ENCODE measurements at regions not wholly inside any gene's neighbourhood (a gene's known extent, or its start where the extent isn't known, plus 50 kb on each side); places are given as distances from the start of the nearest gene placed in this dataset.

DNA sequence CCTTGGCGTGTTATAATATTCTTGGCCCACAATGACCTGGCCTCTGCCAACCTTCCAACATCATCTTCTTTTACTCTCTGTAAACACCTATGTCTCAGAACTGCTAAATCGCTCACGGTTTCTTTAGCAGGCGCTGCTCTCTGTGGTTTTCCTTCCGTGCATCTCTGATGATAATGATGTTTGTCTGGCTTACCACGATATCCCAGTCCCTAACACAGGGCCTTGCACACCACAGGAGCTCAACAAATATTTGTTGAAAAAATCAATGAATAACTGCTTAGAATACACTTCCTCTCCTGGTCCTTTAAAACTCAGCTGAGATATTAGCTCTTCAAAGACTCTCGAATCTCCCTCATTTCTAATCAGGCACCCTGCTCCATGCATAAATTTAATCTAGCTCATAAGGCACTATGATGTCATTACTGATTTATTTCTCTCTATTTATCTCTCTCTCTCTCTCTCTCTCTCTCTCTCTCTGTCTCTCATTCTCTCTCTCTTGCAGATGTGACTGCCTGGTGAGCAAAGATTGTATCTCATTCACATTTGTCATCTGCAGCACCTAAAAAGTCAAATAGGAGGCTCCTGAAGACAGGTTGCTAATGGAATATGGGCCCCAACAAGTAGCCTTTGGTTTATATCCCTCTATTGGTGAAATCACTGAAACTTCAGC, 206.4 kb downstream of the NHLRC3 start:
- DNase-seq (ENCODE audit: low spot score) = no peak

DNA sequence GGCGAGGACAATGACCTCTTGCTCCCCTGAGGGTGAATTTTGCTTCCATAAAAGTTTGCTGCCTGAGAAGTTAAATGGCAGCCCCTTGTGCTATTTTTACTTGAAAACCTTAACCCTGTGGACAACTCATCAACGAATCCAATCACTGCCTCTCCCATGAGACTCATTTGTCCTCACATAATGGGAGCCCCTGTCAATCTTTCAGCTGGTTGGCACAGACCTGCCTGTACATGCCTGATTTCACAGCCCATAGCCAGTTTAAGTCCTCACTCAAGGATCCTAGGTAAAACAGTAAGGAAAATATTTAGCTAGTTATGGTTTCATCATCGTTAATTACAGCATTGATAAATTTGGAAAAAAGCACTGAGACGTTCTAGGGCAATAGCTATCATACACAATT, 207.4 kb downstream of the NHLRC3 start:
- no peak for DNase-seq (ENCODE audit: low spot score)

DNA sequence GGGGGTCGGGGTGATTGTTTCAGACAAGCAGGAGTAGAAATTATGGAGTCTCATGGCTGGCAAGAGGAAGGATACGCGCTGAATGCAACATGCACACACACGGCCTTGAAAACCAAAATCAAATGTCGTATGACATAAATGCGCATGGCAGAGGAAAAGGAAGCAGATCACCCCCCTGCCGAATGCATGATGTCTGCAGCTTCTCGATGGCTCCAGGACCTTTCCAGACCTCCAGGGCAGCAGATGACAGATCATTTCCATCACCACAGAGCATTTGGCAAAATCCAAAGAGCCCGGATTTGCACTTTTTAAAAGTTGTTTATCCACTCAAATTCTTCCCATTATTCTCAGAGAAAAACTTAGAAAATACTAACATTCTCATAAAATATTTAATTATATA, 211.7 kb downstream of the NHLRC3 start:
- no peak for DNase-seq (ENCODE audit: low spot score)

DNA sequence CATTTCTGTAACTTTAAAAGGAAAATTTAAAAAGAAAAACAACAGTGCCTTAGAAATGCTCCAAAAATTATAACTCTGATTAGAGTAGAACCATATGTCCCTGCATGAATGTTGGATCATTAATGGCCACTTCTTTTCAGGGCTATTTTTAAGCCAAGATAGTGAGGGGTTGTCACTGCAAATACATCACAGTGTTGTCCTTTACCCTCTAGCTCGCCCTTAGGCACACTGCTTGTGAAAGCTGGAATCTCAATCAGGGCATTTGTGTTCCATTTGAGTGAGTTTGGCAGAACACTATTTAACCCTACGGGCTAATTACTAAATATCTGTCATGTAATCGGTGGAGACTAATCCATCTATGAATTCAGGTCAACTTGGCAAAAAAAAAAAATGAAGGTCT, 212.2 kb downstream of the NHLRC3 start:
- DNase-seq (ENCODE audit: low spot score) = no peak

DNA sequence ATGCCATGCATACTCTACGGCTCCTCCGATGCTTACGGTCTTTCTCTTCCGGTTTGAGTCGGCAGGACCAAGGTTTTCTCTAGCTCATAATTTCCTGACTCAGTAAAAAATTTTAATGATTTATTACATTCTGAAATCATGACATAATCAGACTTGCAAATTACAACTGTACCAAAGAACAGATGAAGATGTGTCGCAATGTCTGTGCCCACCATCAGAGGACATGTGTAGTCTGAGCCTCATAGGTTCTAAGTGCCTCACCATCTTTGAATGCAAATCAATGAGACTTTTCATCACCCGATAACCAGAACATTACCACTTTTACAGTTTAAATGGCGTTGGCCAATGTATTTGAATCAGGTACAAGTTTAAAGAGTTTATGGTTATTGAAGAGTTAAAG, 213.1 kb downstream of the NHLRC3 start:
- no peak for DNase-seq (ENCODE audit: low spot score)

DNA sequence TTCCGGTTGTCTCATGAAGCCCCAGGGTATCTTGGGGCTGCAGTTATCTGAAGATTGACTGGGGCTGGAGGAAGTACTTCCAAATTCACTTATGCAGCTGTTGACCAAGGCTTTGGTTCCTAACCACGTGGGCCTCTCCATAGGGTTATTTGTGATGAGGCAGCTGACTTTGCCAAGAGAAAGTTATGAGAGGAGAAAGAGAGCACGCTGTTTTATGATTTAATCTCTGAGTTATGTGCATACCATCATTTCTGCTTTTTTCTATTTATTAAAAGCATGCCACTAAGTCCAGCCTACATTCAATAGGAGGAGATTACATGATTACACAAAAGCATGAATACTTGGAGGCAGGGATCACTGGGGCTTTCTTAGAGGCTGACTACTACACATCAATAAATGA, 215.5 kb downstream of the NHLRC3 start:
- no peak for DNase-seq (ENCODE audit: low spot score)

DNA sequence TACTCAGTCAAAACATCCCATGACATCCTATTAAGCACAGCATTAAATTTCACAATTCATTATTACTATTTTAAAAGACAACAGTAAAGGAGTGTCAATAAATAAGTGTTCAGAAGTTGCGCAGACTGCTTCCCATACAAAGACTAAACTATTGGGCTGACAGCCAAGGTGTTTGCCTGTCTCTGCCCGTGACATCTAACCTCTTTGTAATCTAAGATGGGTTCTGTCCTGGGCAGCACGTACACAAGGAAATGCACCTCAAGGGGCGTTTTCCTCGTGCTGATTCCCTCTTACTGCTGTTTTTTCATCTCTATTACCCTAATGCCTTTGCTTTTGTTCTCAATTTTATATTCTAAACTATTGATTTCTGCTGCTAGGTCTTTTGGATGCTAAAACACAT, 216.3 kb downstream of the NHLRC3 start:
- DNase-seq (ENCODE audit: low spot score) = no peak

DNA sequence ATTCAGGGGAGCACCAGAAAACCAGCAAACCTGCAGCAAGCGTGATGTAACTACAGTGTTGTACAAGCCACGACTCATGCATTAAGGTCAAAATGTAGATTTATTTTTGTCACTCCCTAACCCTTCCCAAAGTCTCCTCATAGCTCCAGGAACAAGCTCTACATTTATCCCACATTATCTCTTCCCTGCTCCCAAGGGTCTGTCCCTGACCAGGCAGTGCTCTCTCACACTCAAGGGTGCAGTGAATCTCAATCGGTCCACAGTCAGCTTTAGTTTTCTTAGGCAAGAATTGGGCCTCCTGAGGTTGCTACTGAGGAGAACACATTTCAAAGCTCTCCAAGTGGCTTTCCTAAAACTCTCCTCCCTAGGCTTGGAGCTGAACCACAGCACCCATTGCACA, 219.4 kb downstream of the NHLRC3 start:
- DNase-seq (ENCODE audit: low spot score) = no peak

DNA sequence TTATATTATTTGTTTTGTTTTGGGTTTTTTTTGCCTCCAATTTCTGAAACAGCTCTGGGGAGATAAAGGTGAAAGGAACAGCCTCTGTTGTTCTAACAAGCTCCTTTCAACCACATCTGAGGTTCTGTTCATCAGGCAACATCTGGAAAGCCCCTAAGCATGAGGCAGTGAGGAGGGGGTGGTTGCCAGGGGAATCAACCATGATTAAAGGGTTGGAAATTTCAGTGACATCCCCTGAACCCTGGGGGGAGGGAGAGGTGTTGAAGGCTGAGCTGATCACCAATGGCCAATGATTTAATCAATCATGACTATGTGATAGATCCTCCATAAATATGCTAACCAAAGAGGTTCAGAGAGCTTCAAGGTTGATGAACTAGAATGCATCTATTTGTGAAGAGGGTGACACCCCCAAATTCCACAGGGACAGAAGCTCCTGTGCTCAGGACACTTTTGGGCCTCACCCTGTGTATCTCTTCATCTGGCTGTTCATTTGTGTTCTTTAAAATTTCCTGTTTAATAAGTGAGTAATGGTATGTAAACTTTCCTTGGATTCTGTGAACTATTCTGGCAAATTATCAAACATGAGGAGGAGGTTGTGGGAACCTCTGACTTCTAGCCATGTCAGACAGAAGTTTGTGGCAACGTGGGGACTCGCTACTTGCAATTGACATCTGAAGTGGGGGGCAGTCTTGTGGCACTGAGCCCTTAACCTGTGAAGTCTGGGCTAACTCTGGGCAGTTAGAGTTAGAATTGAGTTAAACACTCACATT, 221.3 kb downstream of the NHLRC3 start:
- no peak for DNase-seq (ENCODE audit: low spot score)

DNA sequence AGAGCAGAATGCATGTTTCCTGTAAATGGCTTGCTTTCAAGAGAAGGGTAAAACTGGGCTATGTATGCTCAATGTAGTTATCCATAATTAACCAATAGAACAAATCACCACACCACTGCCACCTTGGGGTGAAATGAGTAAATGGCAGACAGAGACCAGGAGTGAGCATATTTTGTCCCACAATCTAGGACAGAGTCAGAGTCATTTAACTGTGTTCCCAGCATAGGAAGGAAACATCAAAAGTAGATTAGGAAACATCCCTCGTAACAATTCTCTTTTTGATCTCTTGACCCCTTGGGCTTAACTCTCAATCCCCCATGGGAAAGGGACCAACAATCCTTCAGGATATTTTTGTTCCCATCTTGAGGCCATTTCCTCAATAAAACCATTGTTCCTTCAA, 224.8 kb downstream of the NHLRC3 start:
- peak; percentile 88 for DNase-seq (ENCODE audit: low spot score)

DNA sequence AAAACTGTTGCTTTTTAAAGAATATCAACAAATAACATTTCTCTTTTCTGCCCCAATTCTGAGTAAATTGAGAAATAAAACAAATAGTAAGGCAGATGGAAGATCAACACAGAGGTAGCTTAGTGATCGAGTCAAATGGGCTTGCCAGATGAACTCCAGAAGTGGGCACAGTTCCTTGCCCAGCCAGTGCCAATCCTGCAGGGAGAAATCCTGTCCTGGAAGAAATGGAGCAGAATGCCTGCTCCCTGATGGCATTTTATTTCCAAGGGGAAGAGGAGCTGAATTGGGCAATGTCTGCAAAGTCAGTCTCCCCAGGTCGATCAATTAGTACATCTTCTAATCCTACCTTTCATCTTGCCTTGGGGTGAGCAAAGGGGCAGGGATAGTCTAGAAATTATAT, 225.3 kb downstream of the NHLRC3 start:
- peak; percentile 20 for DNase-seq (ENCODE audit: low spot score)

DNA sequence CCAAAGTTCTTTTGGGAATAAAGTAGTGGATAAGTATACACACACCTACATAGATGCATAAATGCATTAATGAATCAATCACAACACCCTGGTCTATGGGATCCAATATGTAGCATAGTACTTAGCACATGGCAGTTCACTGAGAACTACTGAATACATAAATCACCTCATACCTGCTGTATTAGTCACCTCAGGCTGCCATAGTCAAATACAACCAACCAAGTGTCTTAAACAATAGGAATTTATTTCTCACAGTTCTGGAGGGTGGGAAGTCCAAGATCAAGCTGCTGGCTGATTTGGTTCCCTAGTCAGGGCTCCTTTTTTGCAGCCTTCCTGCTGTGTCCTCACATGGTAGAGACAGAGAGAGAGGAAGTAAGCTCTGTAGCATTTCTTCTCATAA, 228.2 kb downstream of the NHLRC3 start:
- DNase-seq (ENCODE audit: low spot score) = no peak

DNA sequence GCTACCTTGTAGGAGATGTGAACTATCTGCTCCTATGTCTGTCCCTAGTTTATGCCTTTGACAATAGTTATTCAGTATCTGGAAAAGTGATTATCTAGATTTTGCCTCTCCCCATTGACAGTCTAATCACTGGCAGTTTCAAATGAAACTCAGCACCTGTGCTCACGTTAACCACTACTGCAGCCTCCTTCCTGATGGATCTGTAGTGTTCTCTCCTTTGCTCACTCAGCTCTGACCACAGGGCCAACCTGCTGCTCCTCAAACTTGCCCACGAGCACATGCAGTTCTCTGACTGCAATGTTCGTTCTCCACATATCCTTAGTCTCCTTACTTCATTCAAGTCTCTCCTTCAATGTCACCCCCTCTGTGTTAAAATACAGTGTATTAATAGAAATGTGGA, 230.1 kb downstream of the NHLRC3 start:
- DNase-seq (ENCODE audit: low spot score) = no peak

DNA sequence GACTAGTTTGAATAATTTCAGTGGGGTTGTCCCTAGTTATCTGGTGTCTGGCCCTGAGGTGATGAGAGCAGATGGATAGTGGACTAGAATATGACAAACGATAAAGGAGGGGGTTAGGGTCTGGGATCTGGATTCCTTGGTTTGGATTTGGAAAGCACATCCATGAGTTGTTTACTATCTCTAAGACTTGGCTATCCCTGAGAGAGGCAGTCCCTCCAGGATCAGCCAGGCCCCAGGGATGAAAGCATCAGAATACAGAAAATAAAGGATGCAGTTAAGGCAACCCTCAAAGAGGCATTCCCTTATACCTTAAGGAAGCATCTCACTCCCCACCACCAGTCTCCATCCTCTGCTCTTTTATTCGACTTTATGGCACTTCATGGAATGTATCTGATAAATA, 230.7 kb downstream of the NHLRC3 start:
- no peak for DNase-seq (ENCODE audit: low spot score)

DNA sequence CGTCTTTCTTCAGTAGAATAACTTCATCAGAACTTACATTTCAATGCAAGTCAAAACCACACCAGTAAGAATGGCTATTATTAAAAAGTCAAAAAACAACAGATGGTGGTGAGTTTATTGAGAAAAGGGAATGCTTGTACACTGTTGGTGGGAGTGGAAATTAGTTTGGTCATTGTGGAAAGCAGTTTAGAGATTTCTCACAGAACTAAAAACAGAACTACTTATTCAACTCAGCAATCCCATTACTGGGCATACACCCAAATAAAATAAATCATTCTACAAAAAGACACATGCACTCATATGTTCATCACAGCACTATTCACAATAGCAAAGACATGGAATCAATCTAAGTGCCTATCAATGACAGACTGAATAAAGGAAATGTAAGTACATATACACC, 231.2 kb downstream of the NHLRC3 start:
- no peak for DNase-seq (ENCODE audit: low spot score)

DNA sequence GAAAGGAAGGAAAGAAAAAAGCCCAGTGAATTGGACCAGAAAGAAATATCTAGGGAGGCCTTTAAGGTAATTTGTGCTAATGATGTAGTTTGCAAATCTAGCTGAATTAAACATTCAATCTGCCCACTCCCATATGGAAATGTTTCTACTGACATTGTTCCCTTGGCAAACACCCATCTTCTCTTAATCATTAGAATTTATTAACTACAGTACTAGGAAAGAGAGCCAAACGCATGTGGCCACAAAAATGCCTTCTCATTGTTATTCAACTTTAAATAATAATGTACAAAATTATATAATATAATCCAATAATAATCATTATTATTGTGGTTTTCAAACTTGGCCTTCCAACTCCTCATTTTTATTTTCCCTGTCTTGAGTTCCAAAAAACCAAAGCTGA, 234.7 kb downstream of the NHLRC3 start:
- no peak for DNase-seq (ENCODE audit: low spot score)

DNA sequence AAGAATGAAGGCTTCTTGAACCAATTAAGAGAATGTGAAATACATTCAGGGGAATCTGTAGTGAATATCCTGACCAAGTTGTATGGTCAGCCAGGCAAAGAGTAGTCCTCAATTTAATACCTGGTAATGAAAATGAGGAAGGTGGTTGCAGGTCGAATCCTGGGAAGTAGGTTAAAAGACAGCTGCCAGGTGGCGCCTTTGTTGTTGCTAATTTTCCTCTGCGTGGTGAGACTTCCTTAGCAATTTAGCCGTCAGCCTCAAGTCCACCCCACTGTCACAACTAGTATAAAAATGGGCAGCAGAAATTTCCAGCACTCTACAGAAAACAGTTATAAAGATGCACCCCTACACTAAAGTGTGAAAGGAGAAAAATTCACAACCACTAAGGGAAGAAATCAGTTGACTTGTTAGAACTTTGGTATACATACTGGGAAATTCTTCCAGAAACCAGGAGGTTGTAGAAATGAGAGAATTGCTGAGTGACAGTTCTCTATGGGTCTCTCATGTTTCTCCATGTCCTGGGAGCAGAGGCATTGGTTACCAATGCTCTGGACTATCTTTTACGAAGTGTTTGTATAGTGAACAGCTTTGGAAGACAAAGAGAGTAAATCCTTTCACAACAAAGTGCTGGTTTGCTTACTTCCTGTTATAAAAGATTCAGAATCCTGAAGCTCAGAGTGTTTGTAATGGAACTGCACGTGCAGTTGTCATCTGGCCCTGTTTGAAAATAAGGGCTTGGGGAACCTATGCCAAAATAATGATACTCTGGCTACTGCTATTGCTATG, 235.9 kb downstream of the NHLRC3 start:
- no peak for DNase-seq (ENCODE audit: low spot score)

DNA sequence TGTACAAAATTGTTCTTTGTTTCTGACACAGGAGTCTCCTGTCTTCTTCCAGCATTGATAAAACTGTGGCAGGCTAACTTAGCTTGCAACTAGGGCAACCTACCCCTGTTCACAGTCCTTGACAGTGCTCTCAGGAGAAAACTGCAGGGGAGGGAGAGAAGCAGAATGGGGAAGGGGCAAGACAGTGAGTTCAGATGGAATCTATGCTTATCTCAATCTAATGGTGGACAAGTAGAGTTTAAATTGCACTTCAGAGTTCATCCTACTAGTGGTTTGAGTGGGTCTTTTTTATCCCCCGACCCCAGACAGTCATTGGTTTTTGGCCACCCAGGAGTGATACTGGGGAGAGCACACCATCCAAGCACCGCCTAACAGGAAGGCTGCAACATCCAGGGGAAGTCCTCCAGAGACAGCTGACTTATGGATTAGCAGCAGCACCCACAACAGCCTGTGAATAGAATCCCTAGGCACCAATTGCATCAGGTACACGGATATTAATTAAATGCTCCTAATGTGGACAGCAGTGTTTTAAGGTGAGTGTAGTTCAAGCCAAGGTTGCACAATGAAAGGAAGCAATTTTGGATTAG, 236.6 kb downstream of the NHLRC3 start:
- no peak for DNase-seq (ENCODE audit: low spot score)

DNA sequence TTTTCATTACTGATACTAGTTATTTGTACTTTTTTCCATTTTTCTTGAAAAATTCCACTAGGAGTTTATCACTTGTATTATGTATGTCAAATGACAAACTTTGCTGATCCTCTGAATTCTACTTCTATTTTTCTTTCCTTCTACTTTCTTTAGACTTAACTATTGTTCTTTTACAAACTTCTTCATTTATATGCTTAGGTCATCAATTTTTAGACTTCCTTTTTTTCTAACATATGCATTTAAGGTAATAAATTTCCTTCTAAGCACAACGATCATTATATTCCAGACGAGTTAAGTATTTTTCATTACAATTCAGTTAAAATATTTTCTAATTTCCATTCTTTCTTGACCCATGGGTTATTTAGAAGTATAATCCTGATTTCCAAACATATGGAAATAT, 240.8 kb downstream of the NHLRC3 start:
- DNase-seq (ENCODE audit: low spot score) = no peak

DNA sequence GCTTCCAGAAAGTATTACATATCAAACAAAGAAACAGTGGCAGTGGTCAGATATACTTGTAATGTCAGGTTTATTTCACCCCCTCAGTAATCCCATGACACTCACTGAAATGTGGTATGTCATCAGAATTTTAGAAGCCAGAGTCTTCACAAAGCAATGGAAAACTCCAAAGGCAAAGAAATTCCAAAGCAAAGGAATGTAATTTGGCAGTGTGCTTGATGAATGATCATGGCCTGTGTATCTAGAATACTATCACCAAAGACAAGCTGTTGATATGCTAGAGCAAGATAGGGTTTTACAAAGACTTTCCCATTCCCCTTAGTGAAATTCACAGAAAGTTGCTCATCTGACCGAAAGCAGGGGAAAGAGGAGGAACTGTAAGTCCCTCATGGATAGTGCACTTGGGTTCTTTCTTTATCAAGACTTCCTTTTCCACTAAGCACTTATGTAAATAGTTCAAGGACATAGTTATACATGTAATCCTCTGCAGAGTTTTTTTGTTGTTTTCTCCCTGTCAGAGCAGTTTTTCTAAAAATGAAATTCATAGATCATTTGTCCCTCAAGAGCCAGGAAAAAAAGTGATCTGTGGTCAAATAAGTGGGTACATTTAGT, 243.4 kb downstream of the NHLRC3 start:
- DNase-seq (ENCODE audit: low spot score) = no peak

DNA sequence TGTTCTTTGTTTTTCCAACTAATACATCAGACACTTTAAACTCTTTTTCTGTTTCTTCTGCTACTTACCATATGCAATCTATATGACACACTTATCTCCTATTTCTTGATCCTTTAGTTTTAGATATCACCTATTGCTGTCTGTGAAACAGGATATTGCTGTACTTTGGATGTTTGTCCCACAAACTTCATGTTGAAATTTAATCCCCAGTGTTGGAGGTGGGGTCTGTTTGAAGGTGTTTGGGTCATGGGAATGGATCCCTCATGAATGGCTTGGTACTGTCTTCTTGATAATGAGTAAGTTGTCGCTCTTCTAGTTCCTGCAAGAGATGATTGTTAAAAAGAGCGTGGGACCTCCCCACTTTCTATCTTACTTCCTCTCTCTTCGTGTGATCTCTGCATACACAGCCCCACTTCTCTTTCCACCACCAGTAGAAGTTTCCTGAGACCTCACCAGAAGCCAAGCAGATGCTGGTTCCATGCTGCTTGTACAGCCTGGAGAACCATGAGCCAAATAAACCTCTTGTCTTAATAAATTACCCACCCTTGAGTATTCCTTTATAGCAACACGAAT, 244.2 kb downstream of the NHLRC3 start:
- DNase-seq (ENCODE audit: low spot score) = no peak

DNA sequence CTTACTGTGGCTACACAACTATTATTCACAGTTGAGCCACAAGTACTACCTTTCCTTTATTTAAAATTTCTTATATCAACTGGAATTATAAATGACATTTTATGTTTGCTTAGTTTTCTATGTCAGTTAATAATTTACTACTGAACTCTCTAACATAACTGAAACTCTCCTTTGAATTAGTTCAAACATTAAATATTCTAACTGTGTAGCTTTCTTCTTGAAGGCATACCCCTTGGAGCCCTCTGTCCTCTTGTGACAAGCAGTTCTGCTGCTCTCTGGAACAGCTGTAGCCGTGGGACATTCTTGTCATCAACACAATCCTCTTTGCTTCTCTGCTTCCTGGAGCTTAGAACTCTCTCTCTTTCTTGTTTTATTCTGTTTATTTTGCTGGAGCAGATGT, 244.8 kb downstream of the NHLRC3 start:
- no peak for DNase-seq (ENCODE audit: low spot score)

All from pons (tissue), 1 donor.